Activated T-helper 17 cell treated with anti-CD3 and anti-CD28 coated beads, Interleukin-2, amount 50 U/mL, for 72 hours (primary cell): ENCODE measurements at regions not wholly inside any gene's neighbourhood (a gene's known extent, or its start where the extent isn't known, plus 50 kb on each side); places are given as distances from the start of the nearest gene placed in this dataset.
"Not testable (repeated sequence)": the region's sequence is repeated elsewhere in the genome, so short reads cannot be mapped to it uniquely, and the experiment has no call there.

Source experiments
- ATAC-seq: fragments of 150-1000 bp; cut with Tn5 transposase; replicated peaks from 2 replicates; pipeline ENCODE4 v1.10.0; 2021; ENCODE audit warnings: mild to moderate bottlenecking, moderate library complexity
- H3K27ac Mint-ChIP-seq: one replicate; pipeline ENCODE4 v1.8.0; 2022; ENCODE audit warnings: mixed read lengths
- H3K27me3 Mint-ChIP-seq: one replicate; pipeline ENCODE4 v1.8.0; 2022; ENCODE audit warnings: mixed read lengths
- H3K36me3 Mint-ChIP-seq: one replicate; pipeline ENCODE4 v1.8.0; 2022; ENCODE audit warnings: low read depth, mild to moderate bottlenecking, mixed read lengths
- H3K4me1 Mint-ChIP-seq: one replicate; pipeline ENCODE4 v1.8.0; 2022; ENCODE audit warnings: mixed read lengths
- H3K4me3 Mint-ChIP-seq: one replicate; pipeline ENCODE4 v1.8.0; 2022; ENCODE audit warnings: mild to moderate bottlenecking, mixed read lengths
- H3K9me3 Mint-ChIP-seq: one replicate; pipeline ENCODE4 v1.8.0; 2022; ENCODE audit warnings: mixed read lengths

GRCh38 chr5:39639618-39640089 is 214.9 kb upstream of the DAB2 start:
- no peak for ATAC-seq
- Mint-ChIP-seq H3K4me3 (no peak overlapping the region), H3K4me1 (no peaks in the 10 kb centered on the region), H3K27me3 (peaks cover 3% of the 10 kb centered on the region), H3K36me3 (no peaks in the 10 kb centered on the region), H3K27ac (no peak overlapping the region), H3K9me3 (no peaks in the 10 kb centered on the region)

GRCh38 chr5:39638813-39639212 is 214.0 kb upstream of the DAB2 start:
- Mint-ChIP-seq H3K27ac (no peak overlapping the region), H3K4me3 (no peak overlapping the region), H3K4me1 (no peaks in the 10 kb centered on the region), H3K9me3 (no peaks in the 10 kb centered on the region), H3K36me3 (no peaks in the 10 kb centered on the region), H3K27me3 (peaks cover 3% of the 10 kb centered on the region)
- ATAC-seq: no peak

GRCh38 chr5:39633057-39633456 is 208.3 kb upstream of the DAB2 start:
- no peak overlapping the region for H3K4me3 Mint-ChIP-seq
- ATAC-seq: no peak
- H3K27ac Mint-ChIP-seq: no peak overlapping the region
- no peaks in the 10 kb centered on the region for H3K36me3 Mint-ChIP-seq
- no peaks in the 10 kb centered on the region for H3K9me3 Mint-ChIP-seq
- H3K27me3 Mint-ChIP-seq: peaks cover 23% of the 10 kb centered on the region
- no peaks in the 10 kb centered on the region for H3K4me1 Mint-ChIP-seq

- H3K4me1 Mint-ChIP-seq: no peaks in the 10 kb centered on the region
- no peak for ATAC-seq
Observed at GRCh38 chr5:39631958-39632357, 207.2 kb upstream of the DAB2 start.

GRCh38 chr5:39629946-39630345 is 205.2 kb upstream of the DAB2 start:
- Mint-ChIP-seq H3K9me3 (no peaks in the 10 kb centered on the region), H3K27me3 (peaks cover 36% of the 10 kb centered on the region), H3K4me1 (no peaks in the 10 kb centered on the region), H3K4me3 (no peak overlapping the region), H3K36me3 (no peaks in the 10 kb centered on the region), H3K27ac (no peak overlapping the region)
- ATAC-seq: no peak

More at GRCh38 chr5:39631958-39632357, 207.2 kb upstream of the DAB2 start:
- H3K27ac Mint-ChIP-seq: no peak overlapping the region
- H3K9me3 Mint-ChIP-seq: no peaks in the 10 kb centered on the region
- peaks cover 28% of the 10 kb centered on the region for H3K27me3 Mint-ChIP-seq
- no peaks in the 10 kb centered on the region for H3K36me3 Mint-ChIP-seq
- H3K4me3 Mint-ChIP-seq: no peak overlapping the region

GRCh38 chr5:39628348-39628747 is 203.6 kb upstream of the DAB2 start:
- Mint-ChIP-seq H3K27me3 (peaks cover 39% of the 10 kb centered on the region), H3K36me3 (no peaks in the 10 kb centered on the region), H3K4me3 (no peak overlapping the region), H3K9me3 (no peaks in the 10 kb centered on the region), H3K27ac (no peak overlapping the region), H3K4me1 (no peaks in the 10 kb centered on the region)
- no peak for ATAC-seq

- Mint-ChIP-seq H3K27ac (no peak overlapping the region), H3K36me3 (no peaks in the 10 kb centered on the region), H3K9me3 (no peaks in the 10 kb centered on the region), H3K4me3 (no peak overlapping the region), H3K4me1 (no peaks in the 10 kb centered on the region), H3K27me3 (peaks cover 32% of the 10 kb centered on the region)
- no peak for ATAC-seq
Observed at GRCh38 chr5:39624890-39625289, 200.1 kb upstream of the DAB2 start.

- Mint-ChIP-seq H3K4me1 (no peaks in the 10 kb centered on the region), H3K36me3 (no peaks in the 10 kb centered on the region), H3K27me3 (peaks cover 28% of the 10 kb centered on the region), H3K4me3 (no peak overlapping the region), H3K9me3 (no peaks in the 10 kb centered on the region), H3K27ac (no peak overlapping the region)
- no peak for ATAC-seq
Observed at GRCh38 chr5:39624268-39624886, 199.6 kb upstream of the DAB2 start.

- Mint-ChIP-seq H3K4me1 (no peaks in the 10 kb centered on the region), H3K27me3 (peaks cover 20% of the 10 kb centered on the region), H3K27ac (no peak overlapping the region), H3K36me3 (no peaks in the 10 kb centered on the region), H3K9me3 (no peaks in the 10 kb centered on the region), H3K4me3 (no peak overlapping the region)
- ATAC-seq: no peak
Observed at GRCh38 chr5:39623291-39623865, 198.6 kb upstream of the DAB2 start.

- Mint-ChIP-seq H3K4me3 (no peak overlapping the region), H3K4me1 (no peaks in the 10 kb centered on the region), H3K9me3 (no peaks in the 10 kb centered on the region), H3K36me3 (no peaks in the 10 kb centered on the region), H3K27me3 (peaks cover 15% of the 10 kb centered on the region), H3K27ac (no peak overlapping the region)
- ATAC-seq: no peak
Observed at GRCh38 chr5:39622281-39622680, 197.5 kb upstream of the DAB2 start.

GRCh38 chr5:39619168-39619818 is 194.5 kb upstream of the DAB2 start:
- no peaks in the 10 kb centered on the region for H3K4me1 Mint-ChIP-seq
- peaks cover under 1% of the 10 kb centered on the region for H3K27me3 Mint-ChIP-seq
- H3K9me3 Mint-ChIP-seq: no peaks in the 10 kb centered on the region
- ATAC-seq: no peak
- H3K36me3 Mint-ChIP-seq: no peaks in the 10 kb centered on the region
- no peak overlapping the region for H3K4me3 Mint-ChIP-seq
- H3K27ac Mint-ChIP-seq: no peak overlapping the region

GRCh38 chr5:39618391-39618790 is 193.6 kb upstream of the DAB2 start:
- Mint-ChIP-seq H3K9me3 (no peaks in the 10 kb centered on the region), H3K27me3 (no peaks in the 10 kb centered on the region), H3K27ac (no peak overlapping the region), H3K4me3 (no peak overlapping the region), H3K4me1 (no peaks in the 10 kb centered on the region), H3K36me3 (no peaks in the 10 kb centered on the region)
- no peak for ATAC-seq

- H3K4me3 Mint-ChIP-seq: no peak overlapping the region
- no peaks in the 10 kb centered on the region for H3K4me1 Mint-ChIP-seq
- no peaks in the 10 kb centered on the region for H3K36me3 Mint-ChIP-seq
- no peak overlapping the region for H3K27ac Mint-ChIP-seq
- H3K9me3 Mint-ChIP-seq: no peaks in the 10 kb centered on the region
- no peak for ATAC-seq
- peaks cover 3% of the 10 kb centered on the region for H3K27me3 Mint-ChIP-seq
Observed at GRCh38 chr5:39616131-39616530, 191.4 kb upstream of the DAB2 start.

- H3K9me3 Mint-ChIP-seq, H3K4me3 Mint-ChIP-seq, ATAC-seq, H3K36me3 Mint-ChIP-seq, H3K27me3 Mint-ChIP-seq, H3K4me1 Mint-ChIP-seq, H3K27ac Mint-ChIP-seq: not testable (repeated sequence)
Observed at GRCh38 chr5:39611076-39611475, 186.3 kb upstream of the DAB2 start.

GRCh38 chr5:39608024-39608423 is 183.2 kb upstream of the DAB2 start:
- Mint-ChIP-seq H3K27ac (no peak overlapping the region), H3K9me3 (no peaks in the 10 kb centered on the region), H3K4me3 (no peak overlapping the region), H3K36me3 (no peaks in the 10 kb centered on the region), H3K27me3 (peaks cover 13% of the 10 kb centered on the region), H3K4me1 (no peaks in the 10 kb centered on the region)
- no peak for ATAC-seq
